H1 (cell line): ENCODE measurements at regions not wholly inside any gene's neighbourhood (a gene's known extent, or its start where the extent isn't known, plus 50 kb on each side); places are given as distances from the start of the nearest gene placed in this dataset.

ENCODE experiments used
- CTCF ChIA-PET: fragments of 300-600 bp; sonication (Branson Sonifier 250); formaldehyde crosslinking; loops from one replicate; lab custom pipeline; 2021; ENCODE audit not compliant: partially characterized antibody; lab: Charles Lee
- POLR2A ChIA-PET: fragments of 300-600 bp; sonication (Branson Sonifier 250); formaldehyde crosslinking; loops from one replicate; lab custom pipeline; 2021; ENCODE audit warnings: inconsistent platforms; ENCODE audit not compliant: partially characterized antibody; lab: Charles Lee
- DNase-seq, 2 experiments: peaks; one replicate each; pipeline versions ENCODE4 v3.0.0 to v3.0.0-alpha.2; 2010 to 2022; ENCODE audit warnings: low spot score in 2 of 2, low read depth in 1 of 2, mixed read lengths in 1 of 2
- FAIRE-seq: peaks from 2 replicates; lab custom pipeline; 2011; peaks lifted over from hg19 to GRCh38; lab: Jason Lieb, UNC
- H2AFZ ChIP-seq: 2 replicates; pipeline ENCODE4 v1.8.1; 2012; ENCODE audit warnings: low read length, inconsistent platforms
- H2AK5ac ChIP-seq: 2 replicates; pipeline ENCODE4 v1.6.1; 2013; ENCODE audit warnings: low read depth, low read length
- H2BK120ac ChIP-seq: replicated peaks from 2 replicates; pipeline ENCODE3; 2013; ENCODE audit warnings: low read depth, low read length, inconsistent platforms
- H2BK12ac ChIP-seq: 2 replicates; pipeline ENCODE4 v1.6.1; 2013; ENCODE audit warnings: low read depth, low read length
- H2BK15ac ChIP-seq: 2 replicates; pipeline ENCODE4 v1.6.1; 2013; ENCODE audit warnings: low read length
- H2BK20ac ChIP-seq: 2 replicates; pipeline ENCODE4 v1.6.1; 2013; ENCODE audit warnings: low read length
- H2BK5ac ChIP-seq: 2 replicates; pipeline ENCODE4 v1.6.1; 2013; ENCODE audit warnings: low read depth, low read length
- H3K14ac ChIP-seq: 2 replicates; pipeline ENCODE4 v1.6.1; 2013; ENCODE audit warnings: inconsistent platforms; ENCODE audit not compliant: insufficient read length
- H3K18ac ChIP-seq: 2 replicates; pipeline ENCODE4 v1.6.1; 2013; ENCODE audit warnings: low read length; ENCODE audit errors: extremely low read depth
- H3K23ac ChIP-seq: 2 replicates; pipeline ENCODE4 v1.6.1; 2013; ENCODE audit warnings: inconsistent platforms; ENCODE audit not compliant: insufficient read length
- H3K23me2 ChIP-seq: 2 replicates; pipeline ENCODE4 v1.6.1; 2013; ENCODE audit warnings: low read depth, low read length
- H3K27ac ChIP-seq: 2 replicates; pipeline ENCODE4 v1.6.1; 2011; ENCODE audit warnings: low read depth, low read length, inconsistent platforms
- H3K27me3 ChIP-seq, 4 experiments: replicated peaks in 1 of 4; 1 replicate in 1 of 4; 2 replicates in 3 of 4; pipeline versions ENCODE4 v1.6.1 to v1.8.1; 2011 to 2013; ENCODE audit warnings: low read length in 3 of 4, mild to moderate bottlenecking in 3 of 4, inconsistent platforms in 2 of 4, mixed read lengths in 2 of 4, moderate library complexity in 1 of 4; ENCODE audit not compliant: control insufficient read depth in 3 of 4, insufficient read depth in 3 of 4; ENCODE audit errors: extremely low read depth in 1 of 4
- H3K36me3 ChIP-seq, 4 experiments: 2 replicates each; pipeline versions ENCODE4 v1.6.1 to v1.8.1; 2011 to 2013; ENCODE audit warnings: mild to moderate bottlenecking in 4 of 4, low read length in 3 of 4, moderate library complexity in 2 of 4, control low read depth in 1 of 4, inconsistent platforms in 1 of 4; ENCODE audit not compliant: insufficient read depth in 4 of 4, control insufficient read depth in 2 of 4
- H3K4ac ChIP-seq: replicated peaks from 2 replicates; pipeline ENCODE3; 2013; ENCODE audit warnings: low read length, low read depth, mixed read lengths, inconsistent platforms; ENCODE audit not compliant: insufficient read length
- H3K4me1 ChIP-seq, 4 experiments: replicated peaks in 1 of 4; 1 replicate in 1 of 4; 2 replicates in 3 of 4; pipeline versions ENCODE4 v1.6.1 to v1.8.1; 2011 to 2013; ENCODE audit warnings: low read length in 3 of 4, inconsistent platforms in 2 of 4, mixed read lengths in 1 of 4; ENCODE audit not compliant: insufficient read depth in 4 of 4, control insufficient read depth in 3 of 4
- H3K4me2 ChIP-seq, 2 experiments: 2 replicates each; pipeline versions ENCODE4 v1.6.1 to v1.8.1; 2011 to 2013; ENCODE audit warnings: low read depth in 2 of 2, low read length in 2 of 2, control low read depth in 1 of 2, inconsistent platforms in 1 of 2, mild to moderate bottlenecking in 1 of 2; ENCODE audit not compliant: insufficient read depth in 1 of 2
- H3K4me3 ChIP-seq, 4 experiments: fragments of 200-600, 300-600 bp in 1 of 4; sonication (generic), shearing (Covaris generic), sonication (Bioruptor Twin) in 1 of 4; 2 replicates each; pipeline versions ENCODE4 v1.5.1 to v1.8.1; 2011 to 2016; ENCODE audit warnings: low read length in 4 of 4, low read depth in 3 of 4, control low read depth in 2 of 4, inconsistent platforms in 2 of 4, mild to moderate bottlenecking in 2 of 4, mixed read lengths in 1 of 4, moderate library complexity in 1 of 4; ENCODE audit not compliant: insufficient read depth in 2 of 4; ENCODE audit errors: extremely low read depth in 1 of 4
- H3K56ac ChIP-seq: replicated peaks from 2 replicates; pipeline ENCODE3; 2013; ENCODE audit warnings: low read depth, mild to moderate bottlenecking, mixed read lengths, low read length, inconsistent platforms; ENCODE audit not compliant: insufficient read length
- H3K79me1 ChIP-seq: 2 replicates; pipeline ENCODE4 v1.6.1; 2013; ENCODE audit warnings: low read depth, low read length, control low read depth
- H3K79me2 ChIP-seq, 2 experiments: 2 replicates each; pipeline versions ENCODE4 v1.6.1 to v1.8.1; 2012 to 2013; ENCODE audit warnings: low read length in 2 of 2, mild to moderate bottlenecking in 2 of 2, inconsistent platforms in 1 of 2; ENCODE audit not compliant: insufficient read depth in 2 of 2, control insufficient read depth in 1 of 2
- H3K9ac ChIP-seq, 4 experiments: replicated peaks in 1 of 4; 1 replicate in 1 of 4; 2 replicates in 3 of 4; pipeline versions ENCODE4 v1.6.1 to v1.8.1; 2011 to 2013; ENCODE audit warnings: low read depth in 3 of 4, low read length in 3 of 4, control low read depth in 2 of 4, mild to moderate bottlenecking in 2 of 4, moderate library complexity in 2 of 4, inconsistent platforms in 1 of 4; ENCODE audit errors: extremely low read depth in 1 of 4
- H3K9me3 ChIP-seq, 2 experiments: 2 replicates each; pipeline versions ENCODE4 v1.6.1 to v1.8.1; 2012 to 2013; ENCODE audit warnings: mild to moderate bottlenecking in 2 of 2, moderate library complexity in 2 of 2, control low read depth in 1 of 2, inconsistent platforms in 1 of 2, low read depth in 1 of 2, low read length in 1 of 2, mixed read lengths in 1 of 2; ENCODE audit not compliant: insufficient read depth in 2 of 2
- H4K20me1 ChIP-seq, 2 experiments: replicated peaks in 1 of 2; 2 replicates each; pipeline versions ENCODE3 to v1.8.1; 2011 to 2013; ENCODE audit warnings: inconsistent platforms in 2 of 2, low read length in 2 of 2, mild to moderate bottlenecking in 1 of 2; ENCODE audit not compliant: insufficient read depth in 2 of 2, control insufficient read depth in 1 of 2
- H4K5ac ChIP-seq: 2 replicates; pipeline ENCODE4 v1.6.1; 2013; ENCODE audit warnings: low read length, low read depth, mixed read lengths, inconsistent platforms; ENCODE audit not compliant: insufficient read length
- H4K8ac ChIP-seq: 2 replicates; pipeline ENCODE4 v1.8.0; 2013; ENCODE audit warnings: mild to moderate bottlenecking, moderate library complexity, low read length, inconsistent platforms; ENCODE audit not compliant: insufficient read depth; ENCODE audit errors: extremely low read depth
- H4K91ac ChIP-seq: replicated peaks from 2 replicates; pipeline ENCODE3; 2013; ENCODE audit warnings: low read length, mixed read lengths, inconsistent platforms; ENCODE audit not compliant: insufficient read length
- BCL11A ChIP-seq, 2 experiments: IDR thresholded peaks; one replicate each; pipeline ENCODE4 v1.6.1; 2011; ENCODE audit warnings: low read depth in 2 of 2, low read length in 2 of 2, mild to moderate bottlenecking in 2 of 2
- CHD1 ChIP-seq: IDR thresholded peaks from 2 replicates; pipeline ENCODE4 v1.6.1; 2012; ENCODE audit warnings: low read depth, low read length, improper control_type of control experiment
- GABPA ChIP-seq: IDR thresholded peaks from 2 replicates; pipeline ENCODE4 v1.6.1; 2011; ENCODE audit warnings: mild to moderate bottlenecking, low read length, moderate library complexity, borderline replicate concordance; ENCODE audit not compliant: insufficient read depth
- KDM1A ChIP-seq: fragments of 200-600, 300-600 bp; sonication (generic); IDR thresholded peaks from 2 replicates; pipeline ENCODE4 v1.7.1; 2016; ENCODE audit warnings: mild to moderate bottlenecking, low read length, borderline replicate concordance
- KDM5A ChIP-seq: fragments of 200-600 bp; IDR thresholded peaks from 2 replicates; pipeline ENCODE4 v1.7.1; 2012; ENCODE audit warnings: mild to moderate bottlenecking, low read length, inconsistent platforms, mixed read lengths
- MAFK ChIP-seq: IDR thresholded peaks from 2 replicates; pipeline ENCODE4 v1.6.1; 2012; ENCODE audit warnings: low read depth, mild to moderate bottlenecking, improper control_type of control experiment, low read length
- NANOG ChIP-seq: IDR thresholded peaks from 2 replicates; pipeline ENCODE4 v1.6.1; 2011; ENCODE audit warnings: low read length, low read depth, mild to moderate bottlenecking, inconsistent platforms; ENCODE audit not compliant: insufficient read depth, poor library complexity, severe bottlenecking
- SP2 ChIP-seq: IDR thresholded peaks from 2 replicates; pipeline ENCODE4 v1.6.1; 2012; ENCODE audit warnings: mild to moderate bottlenecking, low read length, inconsistent platforms
- TCF12 ChIP-seq: IDR thresholded peaks from 2 replicates; pipeline ENCODE4 v1.6.1; 2011; ENCODE audit warnings: low read depth, mild to moderate bottlenecking, low read length
- YY1 ChIP-seq: IDR thresholded peaks from 2 replicates; pipeline ENCODE4 v1.6.1; 2011; ENCODE audit warnings: low read depth, mild to moderate bottlenecking, low read length
- WGBS, 2 experiments: shearing (Covaris generic) in 1 of 2; methylation state at CpG; one replicate each; pipeline versions ENCODE4 v1.1.6 to v1.1.7; 2013 to 2015; ENCODE audit warnings: low lambda C conversion rate in 2 of 2, mixed read lengths in 2 of 2, inconsistent platforms in 1 of 2, low coverage in 1 of 2, missing lambda C conversion rate in 1 of 2; ENCODE audit not compliant: insufficient replicate concordance in 2 of 2, insufficient coverage in 1 of 2, insufficient read length in 1 of 2; ENCODE audit errors: extremely low coverage in 1 of 2, missing lambda C conversion rate in 1 of 2; 5-methylcytosine and 5-hydroxymethylcytosine counted together
- TF ChIP-seq, protein P1 (sequence below): IDR thresholded peaks from 2 replicates; pipeline ENCODE4 v1.6.1; 2012; ENCODE audit warnings: low read length, inconsistent platforms

DNA sequence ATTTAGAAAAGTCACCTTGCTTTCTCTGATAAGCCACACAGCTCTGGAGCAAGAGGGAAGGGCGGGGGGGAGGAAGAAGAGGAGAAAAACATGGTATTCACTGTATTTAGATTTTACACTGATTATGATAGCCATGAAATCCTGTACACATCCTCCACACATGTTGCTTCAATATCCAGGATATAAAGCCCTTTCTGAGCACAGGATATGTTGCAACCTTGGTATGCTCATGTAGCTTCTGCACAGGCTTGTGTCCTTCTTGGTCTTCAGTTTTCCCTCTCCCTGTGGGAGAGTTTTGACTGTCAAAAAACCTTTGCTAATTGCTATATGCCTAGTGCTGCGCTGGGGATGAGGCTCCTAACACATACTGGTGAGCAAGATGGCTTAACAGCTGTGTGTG is 61.9 kb upstream of the DAPP1 start:
- peak overlapping the region; percentile 79; the same call in 1 of the 2 replicates for H2AFZ ChIP-seq
- CTCF ChIA-PET = interaction anchor here (0.8 to 2.0 kb wide), 2 partner anchors 17 to 22 kb away, joined by 3 to 6 read pairs; no protein-coding TSS in a partner anchor
- H3K79me2 ChIP-seq = no peaks in the 10 kb centered on the region

More for the DNA sequence above, 61.9 kb upstream of the DAPP1 start:
- no peaks in the 10 kb centered on the region for H3K23me2 ChIP-seq
- TF ChIP-seq BCL11A (IDR thresholded peaks at IDR 0.05; ENCODE audit: low read depth in 2 of 2, low read length in 2 of 2) (no peak), KDM5A (no peak), SP2 (no peak), CHD1 (no peak), YY1 (no peak), MAFK (no peak), TCF12 (no peak), KDM1A (no peak), GABPA (no peak), NANOG (no peak)
- TF ChIP-seq, protein P1, sequence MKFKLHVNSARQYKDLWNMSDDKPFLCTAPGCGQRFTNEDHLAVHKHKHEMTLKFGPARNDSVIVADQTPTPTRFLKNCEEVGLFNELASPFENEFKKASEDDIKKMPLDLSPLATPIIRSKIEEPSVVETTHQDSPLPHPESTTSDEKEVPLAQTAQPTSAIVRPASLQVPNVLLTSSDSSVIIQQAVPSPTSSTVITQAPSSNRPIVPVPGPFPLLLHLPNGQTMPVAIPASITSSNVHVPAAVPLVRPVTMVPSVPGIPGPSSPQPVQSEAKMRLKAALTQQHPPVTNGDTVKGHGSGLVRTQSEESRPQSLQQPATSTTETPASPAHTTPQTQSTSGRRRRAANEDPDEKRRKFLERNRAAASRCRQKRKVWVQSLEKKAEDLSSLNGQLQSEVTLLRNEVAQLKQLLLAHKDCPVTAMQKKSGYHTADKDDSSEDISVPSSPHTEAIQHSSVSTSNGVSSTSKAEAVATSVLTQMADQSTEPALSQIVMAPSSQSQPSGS = no peak
- no peak overlapping the region for H3K27ac ChIP-seq
- no peaks in the 10 kb centered on the region for H3K4me1 ChIP-seq
- no peak overlapping the region for H4K91ac ChIP-seq
- FAIRE-seq (no peak), DNase-seq (no peak)
- no peak overlapping the region for H4K8ac ChIP-seq
- POLR2A ChIA-PET = no interaction called here
- H2BK120ac ChIP-seq = no peak overlapping the region
- H2BK20ac ChIP-seq = no peak overlapping the region
- no peak overlapping the region for H3K23ac ChIP-seq
- no peaks in the 10 kb centered on the region for H4K20me1 ChIP-seq
- H3K4ac ChIP-seq = no peak overlapping the region
- no peak overlapping the region for H3K4me2 ChIP-seq
- H2BK5ac ChIP-seq = no peak overlapping the region
- H3K18ac ChIP-seq = no peak overlapping the region
- H3K27me3 ChIP-seq = no peaks in the 10 kb centered on the region
- no peak overlapping the region for H2BK15ac ChIP-seq
- no peak overlapping the region for H3K56ac ChIP-seq
- no peaks in the 10 kb centered on the region for H3K79me1 ChIP-seq
- H3K14ac ChIP-seq = no peak overlapping the region
- H3K9ac ChIP-seq = no peak overlapping the region
- no peaks in the 10 kb centered on the region for H3K9me3 ChIP-seq
- H4K5ac ChIP-seq = no peak overlapping the region
- no peak overlapping the region for H2AK5ac ChIP-seq
- WGBS, 2 experiments = 100% methylated on average over 1 of the region's 2 CpGs; no CpG with 5 or more reads in 1 of the 2 experiments
- 0 out of 2 replicates have a peak overlapping the region, but pooled peaks have one; percentile 11 for H2BK12ac ChIP-seq
- no peak overlapping the region for H3K4me3 ChIP-seq
- H3K36me3 ChIP-seq = no peaks in the 10 kb centered on the region
